K562 (cell line): ENCODE measurements at regions not wholly inside any gene's neighbourhood (a gene's known extent, or its start where the extent isn't known, plus 50 kb on each side); places are given as distances from the start of the nearest gene placed in this dataset.

Source experiments
- CBX8 ChIP-seq: fragments of 200-600 bp; sonication (generic); IDR thresholded peaks from 2 replicates; pipeline ENCODE4 v1.6.1; 2012; ENCODE audit warnings: borderline replicate concordance, mixed run types, low read depth, mild to moderate bottlenecking, moderate library complexity, mixed read lengths, low read length, control low read depth, inconsistent platforms; ENCODE audit not compliant: poor library complexity, severe bottlenecking; ENCODE audit errors: extremely low read depth
- CSDE1 ChIP-seq, 2 experiments: fragments of 450-650 bp; IDR thresholded peaks; 2 replicates each; pipeline ENCODE4 v1.6.1; 2016; ENCODE audit warnings: mild to moderate bottlenecking in 1 of 2
- GATAD2B ChIP-seq: fragments of 450-650 bp; IDR thresholded peaks from 2 replicates; pipeline ENCODE4 v1.6.1; 2017; ENCODE audit warnings: mild to moderate bottlenecking, borderline replicate concordance
- MAX ChIP-seq: sonication (generic); formaldehyde crosslinking; IDR thresholded peaks from 2 replicates; pipeline ENCODE4 v1.9.0; 2022; ENCODE audit warnings: mild to moderate bottlenecking, missing genetic modification reagents
- SETDB1 ChIP-seq: IDR thresholded peaks from one replicate; pipeline ENCODE4 v1.6.1; 2012; ENCODE audit warnings: low read length, control low read depth, inconsistent platforms
- TRIM28 ChIP-seq: fragments of 450-650 bp; IDR thresholded peaks from 2 replicates; pipeline ENCODE4 v1.6.1; 2017
- ZBTB49 ChIP-seq: sonication (generic); formaldehyde crosslinking; IDR thresholded peaks from 2 replicates; pipeline ENCODE4 v1.8.0; 2022; ENCODE audit warnings: missing genetic modification reagents, mild to moderate bottlenecking, borderline replicate concordance
- ZNF143 ChIP-seq: sonication (generic); formaldehyde crosslinking; IDR thresholded peaks from 2 replicates; pipeline ENCODE4 v1.9.0; 2022; ENCODE audit warnings: mild to moderate bottlenecking, missing genetic modification reagents
- TF ChIP-seq, protein P1 (sequence below), 3 experiments: IDR thresholded peaks in 2 of 3; conservative IDR thresholded peaks in 1 of 3; 2 replicates each; pipeline ENCODE4 v1.5.1; 2011 to 2012; ENCODE audit warnings: low read length in 3 of 3, mild to moderate bottlenecking in 3 of 3, control low read depth in 2 of 3, improper control_type of control experiment in 1 of 3, inconsistent platforms in 1 of 3, low read depth in 1 of 3, mixed read lengths in 1 of 3, moderate library complexity in 1 of 3; ENCODE audit not compliant: insufficient read depth in 2 of 3

GRCh38 chr4:127505203-127505602 lies 127.6 kb upstream of the INTU start:
- TF ChIP-seq, protein P1, sequence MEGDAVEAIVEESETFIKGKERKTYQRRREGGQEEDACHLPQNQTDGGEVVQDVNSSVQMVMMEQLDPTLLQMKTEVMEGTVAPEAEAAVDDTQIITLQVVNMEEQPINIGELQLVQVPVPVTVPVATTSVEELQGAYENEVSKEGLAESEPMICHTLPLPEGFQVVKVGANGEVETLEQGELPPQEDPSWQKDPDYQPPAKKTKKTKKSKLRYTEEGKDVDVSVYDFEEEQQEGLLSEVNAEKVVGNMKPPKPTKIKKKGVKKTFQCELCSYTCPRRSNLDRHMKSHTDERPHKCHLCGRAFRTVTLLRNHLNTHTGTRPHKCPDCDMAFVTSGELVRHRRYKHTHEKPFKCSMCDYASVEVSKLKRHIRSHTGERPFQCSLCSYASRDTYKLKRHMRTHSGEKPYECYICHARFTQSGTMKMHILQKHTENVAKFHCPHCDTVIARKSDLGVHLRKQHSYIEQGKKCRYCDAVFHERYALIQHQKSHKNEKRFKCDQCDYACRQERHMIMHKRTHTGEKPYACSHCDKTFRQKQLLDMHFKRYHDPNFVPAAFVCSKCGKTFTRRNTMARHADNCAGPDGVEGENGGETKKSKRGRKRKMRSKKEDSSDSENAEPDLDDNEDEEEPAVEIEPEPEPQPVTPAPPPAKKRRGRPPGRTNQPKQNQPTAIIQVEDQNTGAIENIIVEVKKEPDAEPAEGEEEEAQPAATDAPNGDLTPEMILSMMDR (IDR thresholded peaks at IDR 0.05 in 2 of 3, conservative IDR thresholded peaks at IDR 0.05 in 1 of 3; ENCODE audit: insufficient read depth in 2 of 3, low read depth in 1 of 3, low read length in 3 of 3) = no peak
- TF ChIP-seq ZBTB49 (CRISPR knock-in tag) (no peak), MAX (CRISPR knock-in tag) (no peak), GATAD2B (no peak), CBX8 (no peak), CSDE1 (IDR thresholded peaks at IDR 0.05) (no peak), ZNF143 (CRISPR knock-in tag) (no peak), TRIM28 (no peak), SETDB1 (no peak)
